SU-DHL-6 (cell line): ENCODE measurements at regions not wholly inside any gene's neighbourhood (a gene's known extent, or its start where the extent isn't known, plus 50 kb on each side); places are given as distances from the start of the nearest gene placed in this dataset.

Experiments
- H2AFZ ChIP-seq: fragments of 200-600 bp; sonication (generic); 2 replicates; pipeline ENCODE4 v1.6.1; 2014; ENCODE audit warnings: low read depth, mild to moderate bottlenecking, moderate library complexity, mixed read lengths, antibody characterized with exemption, low read length; ENCODE audit not compliant: severe bottlenecking
- H3F3A ChIP-seq: fragments of 200-600 bp; shearing (Covaris generic); 2 replicates; pipeline ENCODE4 v1.6.0; 2016; ENCODE audit warnings: antibody characterized with exemption, mild to moderate bottlenecking; ENCODE audit not compliant: insufficient read depth
- H3K27ac ChIP-seq: fragments of 200-600 bp; sonication (generic); 2 replicates; pipeline ENCODE4 v1.5.1; 2016; ENCODE audit warnings: low read depth, mild to moderate bottlenecking, low read length, moderate library complexity, mixed read lengths
- H3K27me3 ChIP-seq: fragments of 200-600 bp; sonication (generic), shearing (Covaris generic); 2 replicates; pipeline ENCODE4 v1.6.0; 2014; ENCODE audit warnings: mild to moderate bottlenecking, low read length
- H3K36me3 ChIP-seq: fragments of 200-600 bp; sonication (generic); 2 replicates; pipeline ENCODE4 v1.6.1; 2014; ENCODE audit warnings: mild to moderate bottlenecking, low read length, mixed read lengths
- H3K4me2 ChIP-seq: fragments of 300-600, 200-600 bp; shearing (Covaris generic), sonication (generic); 2 replicates; pipeline ENCODE4 v1.6.0; 2014; ENCODE audit warnings: low read length, low read depth, mild to moderate bottlenecking; ENCODE audit not compliant: poor library complexity, severe bottlenecking
- H3K4me3 ChIP-seq: fragments of 200-600 bp; sonication (generic); 2 replicates; pipeline ENCODE4 v1.5.1; 2014; ENCODE audit warnings: antibody characterized with exemption, low read length, mild to moderate bottlenecking, mixed read lengths; ENCODE audit not compliant: insufficient read depth, poor library complexity, severe bottlenecking
- H3K79me2 ChIP-seq: fragments of 200-600 bp; sonication (generic); 2 replicates; pipeline ENCODE4 v1.6.1; 2014; ENCODE audit warnings: mild to moderate bottlenecking, low read length, moderate library complexity; ENCODE audit not compliant: insufficient read depth
- H3K9ac ChIP-seq: fragments of 200-600 bp; sonication (generic); 2 replicates; pipeline ENCODE4 v1.7.0; 2014; ENCODE audit warnings: mild to moderate bottlenecking, low read length
- H3K9me2 ChIP-seq: fragments of 200-600 bp; sonication (generic); replicated peaks from 2 replicates; pipeline ENCODE4 v1.6.1; 2014; ENCODE audit warnings: low read length; ENCODE audit not compliant: insufficient read depth
- H3K9me3 ChIP-seq: fragments of 200-600 bp; sonication (generic); 2 replicates; pipeline ENCODE4 v1.6.1; 2014; ENCODE audit warnings: low read length, mixed read lengths; ENCODE audit not compliant: insufficient read depth
- H4K20me1 ChIP-seq: fragments of 200-600 bp; sonication (generic); 2 replicates; pipeline ENCODE4 v1.6.1; 2014; ENCODE audit warnings: low read depth, mild to moderate bottlenecking, antibody characterized with exemption, low read length, moderate library complexity, mixed read lengths
- CTCF ChIP-seq: fragments of 200-600 bp; sonication (generic); IDR thresholded peaks from one replicate; pipeline ENCODE4 v1.5.1; 2017; ENCODE audit warnings: antibody characterized with exemption, mild to moderate bottlenecking, low read length, moderate library complexity; ENCODE audit not compliant: insufficient read depth, poor library complexity, severe bottlenecking
- EZH2phosphoT487 ChIP-seq: fragments of 200-600 bp; sonication (generic), shearing (Covaris generic); conservative IDR thresholded peaks from 2 replicates; pipeline ENCODE4 v1.6.1; 2018; ENCODE audit warnings: mild to moderate bottlenecking, antibody characterized with exemption, low read length, moderate library complexity, mixed read lengths

GRCh38 chr7:26000841-26001240, 151.2 kb upstream of the NFE2L3 start:
- no peak for TF ChIP-seq EZH2phosphoT487
- no peak for TF ChIP-seq CTCF
- Histone ChIP-seq H3K27me3 (no peaks in the 10 kb centered on the region), H3K9ac (no peak overlapping the region), H3F3A (no peaks in the 10 kb centered on the region), H3K9me2 (no peaks in the 10 kb centered on the region), H3K9me3 (no peaks in the 10 kb centered on the region), H3K4me3 (no peak overlapping the region), H3K36me3 (no peaks in the 10 kb centered on the region), H3K4me2 (no peak overlapping the region), H3K27ac (no peak overlapping the region), H2AFZ (no peak overlapping the region), H4K20me1 (no peaks in the 10 kb centered on the region), H3K79me2 (no peaks in the 10 kb centered on the region)

- TF ChIP-seq CTCF = no peak
- no peak for TF ChIP-seq EZH2phosphoT487
- no peaks in the 10 kb centered on the region for H3K27me3 ChIP-seq
- no peak overlapping the region for H2AFZ ChIP-seq
- H3K4me3 ChIP-seq = no peak overlapping the region
- no peaks in the 10 kb centered on the region for H3K36me3 ChIP-seq
- H3F3A ChIP-seq = no peaks in the 10 kb centered on the region
- H3K9me3 ChIP-seq = no peaks in the 10 kb centered on the region
- no peak overlapping the region for H3K27ac ChIP-seq
- no peak overlapping the region for H3K4me2 ChIP-seq
- no peaks in the 10 kb centered on the region for H3K9me2 ChIP-seq
- H3K9ac ChIP-seq = no peak overlapping the region
- no peaks in the 10 kb centered on the region for H4K20me1 ChIP-seq
- no peaks in the 10 kb centered on the region for H3K79me2 ChIP-seq
Observed at GRCh38 chr7:26001662-26002244, 150.2 kb upstream of the NFE2L3 start.

- Histone ChIP-seq H3K9ac (no peak overlapping the region), H3K27ac (no peak overlapping the region), H3K4me3 (no peak overlapping the region), H4K20me1 (no peaks in the 10 kb centered on the region), H3F3A (no peaks in the 10 kb centered on the region), H3K27me3 (no peaks in the 10 kb centered on the region), H3K4me2 (no peak overlapping the region), H3K9me2 (no peaks in the 10 kb centered on the region), H3K36me3 (no peaks in the 10 kb centered on the region), H3K9me3 (no peaks in the 10 kb centered on the region), H2AFZ (no peak overlapping the region), H3K79me2 (no peaks in the 10 kb centered on the region)
- TF ChIP-seq CTCF (no peak), EZH2phosphoT487 (no peak)
Observed at GRCh38 chr7:26005683-26006410, 146.2 kb upstream of the NFE2L3 start.
